Suppressor macrophage (primary cell): ENCODE measurements at regions not wholly inside any gene's neighbourhood (a gene's known extent, or its start where the extent isn't known, plus 50 kb on each side); places are given as distances from the start of the nearest gene placed in this dataset.

ENCODE experiments used
- DNase-seq, 4 experiments: peaks; one replicate each; pipeline ENCODE4 v3.0.0-alpha.2; 2020 to 2022

- no peak for DNase-seq
Measured at GRCh38 chr5:158397278-158397677, 538.3 kb upstream of the CLINT1 start.

GRCh38 chr5:158394102-158394501, 535.2 kb upstream of the CLINT1 start:
- no peak for DNase-seq

DNA sequence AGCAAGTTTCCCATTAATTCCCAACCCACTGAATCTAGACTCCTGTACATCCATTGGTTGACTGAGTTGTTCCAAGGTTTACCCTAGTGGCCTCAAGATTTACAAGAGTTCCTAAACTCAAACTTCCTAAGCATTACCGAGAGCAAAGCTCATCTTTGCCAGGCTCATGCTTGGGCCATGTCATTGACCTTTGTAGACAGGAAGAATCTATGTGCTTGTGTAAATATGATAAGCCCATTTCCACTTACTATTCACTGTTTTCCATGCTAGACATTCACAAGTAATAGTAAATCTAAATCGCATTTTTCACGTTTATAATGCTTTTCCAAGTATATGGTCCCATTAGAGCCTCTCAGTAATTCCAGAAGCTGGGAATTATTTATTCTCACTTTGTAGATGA, 534.5 kb upstream of the CLINT1 start:
- DNase-seq, result no peak

- no peak for DNase-seq
Measured at GRCh38 chr5:158392753-158393152, 533.8 kb upstream of the CLINT1 start.

DNA sequence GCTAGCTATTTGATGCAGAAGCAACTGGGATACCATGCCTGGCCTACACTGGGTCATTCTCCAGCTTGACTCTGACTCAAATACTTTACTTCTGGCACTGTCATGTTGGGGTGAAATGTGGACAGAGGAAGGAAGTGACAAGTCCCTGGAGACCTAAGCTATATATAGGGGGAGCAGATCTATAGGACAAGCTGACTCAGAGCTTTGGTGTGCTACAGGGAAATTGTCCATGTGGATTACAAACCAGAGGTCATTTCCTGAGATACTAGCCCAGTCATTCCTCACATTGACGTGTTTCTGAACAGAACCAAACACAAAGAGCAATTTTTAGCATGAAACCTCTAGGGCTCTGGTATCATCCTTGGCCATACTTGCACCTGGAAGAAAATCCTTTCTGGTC, 531.6 kb upstream of the CLINT1 start:
- DNase-seq, result peak; percentile 37 to 78 (median 49)

- DNase-seq, result no peak
Measured at GRCh38 chr5:158389786-158390185, 530.8 kb upstream of the CLINT1 start.

DNA sequence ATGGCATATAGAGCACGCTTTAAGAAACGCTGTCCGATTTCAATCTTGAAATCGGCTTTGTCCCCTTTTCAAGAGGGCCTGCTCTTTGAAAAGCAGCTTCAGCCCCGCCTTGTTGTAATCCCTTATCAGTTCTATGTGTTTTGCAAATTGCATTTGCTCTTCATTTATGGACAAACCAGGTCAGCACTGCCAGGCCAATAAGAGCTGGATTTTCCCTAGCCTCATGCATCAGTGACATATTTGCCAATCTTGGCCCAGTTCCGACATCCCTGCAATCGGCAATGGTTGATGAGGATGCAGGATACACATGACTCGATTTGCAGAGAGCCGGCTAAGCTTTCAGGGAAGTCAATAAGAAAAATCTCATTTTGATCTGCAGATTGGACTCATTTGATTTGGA, 529.1 kb upstream of the CLINT1 start:
- DNase-seq, result no peak

- no peak for DNase-seq
Measured at GRCh38 chr5:158387499-158387898, 528.6 kb upstream of the CLINT1 start.

DNA sequence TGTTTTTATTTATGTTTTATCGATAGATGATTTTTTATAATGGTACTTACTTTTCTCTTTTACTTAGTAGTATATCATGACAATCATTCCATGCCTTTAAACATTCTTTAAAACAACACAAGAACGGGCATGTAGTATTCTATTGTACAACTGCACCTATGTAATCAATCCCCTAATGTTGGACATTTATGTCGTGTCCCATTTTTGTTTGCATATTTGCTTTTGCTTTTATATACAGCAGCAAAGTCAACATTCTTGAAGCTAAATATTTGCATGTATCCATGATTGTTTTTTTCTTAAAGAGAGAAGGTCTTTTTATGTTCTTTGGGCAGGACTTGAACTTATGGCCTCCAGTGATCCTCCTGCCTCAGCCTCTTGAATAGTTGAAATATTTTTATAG, 527.0 kb upstream of the CLINT1 start:
- no peak for DNase-seq

GRCh38 chr5:158384535-158385481, 525.9 kb upstream of the CLINT1 start:
- DNase-seq, result peak; percentile 39 to 85 (median 68)

- peak; percentile 28 to 82 (median 60) for DNase-seq
Measured at GRCh38 chr5:158383486-158383885, 524.5 kb upstream of the CLINT1 start.

- DNase-seq, result peak; percentile 85 to 95 (median 91)
Measured at GRCh38 chr5:158382473-158382872, 523.5 kb upstream of the CLINT1 start.

DNA sequence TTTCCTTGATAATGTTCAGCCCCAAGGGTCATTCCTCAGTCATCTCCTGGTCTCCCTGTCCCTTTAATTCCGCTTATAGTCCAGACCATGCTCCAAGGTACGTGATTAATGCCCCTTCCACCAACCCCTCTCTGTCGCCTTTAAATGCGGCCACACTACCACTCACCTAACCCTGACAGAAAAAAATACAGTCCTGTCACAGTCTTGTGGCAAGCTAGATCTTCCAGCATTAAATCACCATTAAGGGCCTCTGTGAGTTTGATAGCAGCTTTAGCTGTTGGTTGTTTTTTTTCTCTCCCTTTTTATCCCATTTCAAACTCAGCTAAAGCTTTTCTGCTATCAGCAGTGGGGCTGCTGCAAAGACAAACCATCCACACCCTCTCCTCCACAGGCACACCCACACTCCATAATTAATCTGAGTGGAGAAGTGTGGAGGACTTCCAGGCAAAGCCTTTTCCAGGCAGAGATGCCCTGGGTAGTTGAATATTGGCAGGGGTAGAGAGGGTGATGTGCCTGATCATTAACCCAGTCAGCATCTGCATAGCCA, 522.7 kb upstream of the CLINT1 start:
- no peak for DNase-seq

GRCh38 chr5:158380661-158381060, 521.7 kb upstream of the CLINT1 start:
- peak in 1 of 4 experiments; percentile 20 for DNase-seq

DNA sequence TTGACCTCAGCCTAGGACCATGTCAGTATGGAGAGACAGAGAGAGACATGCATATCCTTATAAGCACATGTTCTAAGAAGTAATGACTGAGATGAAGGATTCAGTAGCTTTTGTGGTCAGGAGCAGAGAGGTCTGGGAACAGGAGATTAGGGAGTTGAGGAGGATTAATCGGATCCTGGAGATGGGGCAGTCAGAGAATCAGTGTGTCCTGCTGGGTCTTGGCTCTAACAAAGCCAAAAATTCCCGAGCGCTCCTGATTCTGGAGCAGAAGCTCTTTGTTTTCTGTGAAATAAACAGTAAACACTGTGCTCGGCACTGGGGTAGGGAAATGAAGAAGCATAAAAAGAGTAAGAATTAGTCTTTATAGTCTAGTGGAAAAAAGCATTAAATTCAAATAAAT, 520.0 kb upstream of the CLINT1 start:
- DNase-seq, result no peak

GRCh38 chr5:158376679-158377078, 517.7 kb upstream of the CLINT1 start:
- DNase-seq, result no peak

DNA sequence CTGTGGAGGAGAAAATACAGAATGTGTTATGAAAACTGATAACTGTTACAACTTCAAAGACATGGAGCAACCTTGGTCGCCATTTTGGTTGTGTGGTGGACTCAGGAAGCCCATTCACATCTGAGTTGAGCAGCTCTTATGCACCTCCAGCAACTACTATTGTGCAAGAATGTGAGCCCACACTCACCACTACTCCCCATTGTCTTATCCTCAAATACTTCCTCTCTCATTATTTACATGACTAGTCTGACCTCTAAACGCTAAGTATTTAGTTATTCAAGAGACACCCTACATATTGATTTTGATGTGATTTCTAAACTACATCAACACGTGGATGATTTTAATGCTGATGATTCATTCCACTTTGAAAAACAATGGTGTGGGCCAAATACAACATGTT, 516.6 kb upstream of the CLINT1 start:
- peak in 2 of 4 experiments; percentile 26 to 38 for DNase-seq

DNA sequence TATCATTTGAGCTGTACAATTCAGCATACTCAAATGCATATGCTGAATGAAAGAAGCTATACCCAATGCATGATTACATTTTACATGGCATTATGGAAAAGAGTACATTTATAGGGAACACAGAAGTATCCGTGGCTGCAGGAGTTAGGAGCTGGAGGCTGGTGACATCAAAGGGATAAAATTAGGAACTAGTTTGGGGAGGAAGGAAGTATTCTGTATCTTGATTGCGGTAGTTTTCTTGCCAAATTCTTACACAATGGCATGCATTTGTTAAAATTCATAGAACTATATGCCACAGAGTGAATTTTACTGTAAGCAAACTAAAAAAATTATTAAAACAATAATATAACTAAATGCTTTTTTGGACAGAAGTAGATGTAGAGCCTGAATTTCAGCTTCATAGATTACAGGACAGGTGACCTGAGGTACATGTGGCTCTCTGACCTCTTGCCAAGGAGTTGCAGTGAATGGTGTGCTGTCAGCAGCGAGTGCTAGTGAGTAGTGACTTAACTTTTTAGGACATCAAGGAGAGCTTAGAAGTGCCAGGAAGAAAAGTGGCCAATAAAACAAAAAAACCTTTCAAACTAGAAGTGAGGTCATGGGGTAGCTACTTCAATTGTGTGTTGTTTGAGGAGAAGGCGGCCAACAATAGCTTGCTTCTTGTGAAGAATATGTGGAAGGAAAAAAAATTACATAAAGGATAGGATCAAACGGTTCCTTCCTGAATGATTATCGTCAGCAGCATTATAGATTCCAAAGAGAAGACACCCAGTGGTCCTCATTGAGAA, 514.9 kb upstream of the CLINT1 start:
- peak; percentile 47 to 82 (median 68) for DNase-seq

DNA sequence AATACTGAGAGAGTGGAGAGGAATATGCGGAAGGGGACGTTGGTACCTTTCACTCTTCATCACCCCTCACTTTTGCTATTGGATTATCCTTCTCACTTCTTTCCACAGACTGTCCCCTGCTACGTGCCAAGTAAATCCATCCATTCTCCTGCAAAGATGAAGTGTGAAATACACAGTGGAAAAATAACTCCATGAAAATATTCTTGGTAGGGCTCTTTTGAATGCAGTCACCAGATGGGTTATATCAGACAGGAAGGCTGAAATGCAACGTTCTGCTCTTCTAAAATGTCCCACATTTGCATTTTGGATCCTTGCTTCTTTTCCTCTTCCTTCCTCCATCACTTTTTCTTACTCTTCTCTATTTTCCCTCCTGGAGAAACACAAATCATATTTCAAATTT, 510.3 kb upstream of the CLINT1 start:
- DNase-seq, result no peak

GRCh38 chr5:158368686-158369085, 509.7 kb upstream of the CLINT1 start:
- DNase-seq, result no peak

DNA sequence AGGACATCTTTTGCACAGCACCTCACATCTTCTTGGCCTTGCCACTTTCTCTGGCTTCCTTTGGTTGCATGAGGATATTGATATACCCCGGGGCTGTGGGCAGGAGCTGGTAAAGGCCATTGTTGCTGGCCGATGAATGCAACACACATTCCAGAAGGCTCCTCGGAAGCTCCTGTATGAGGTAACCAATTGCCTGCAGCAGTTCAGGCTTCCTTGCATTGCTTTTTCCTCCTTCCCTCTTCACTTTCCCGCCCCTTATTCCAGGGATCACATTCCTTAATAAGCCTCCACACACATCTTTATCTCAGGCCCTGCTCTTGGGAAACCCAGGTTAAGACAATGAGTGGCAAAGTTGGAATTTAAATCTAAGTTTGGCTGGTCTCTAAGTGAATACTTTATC, 505.4 kb upstream of the CLINT1 start:
- DNase-seq, result no peak

- DNase-seq, result peak in 1 of 4 experiments; percentile 1
Measured at GRCh38 chr5:158354958-158355357, 496.0 kb upstream of the CLINT1 start.

DNA sequence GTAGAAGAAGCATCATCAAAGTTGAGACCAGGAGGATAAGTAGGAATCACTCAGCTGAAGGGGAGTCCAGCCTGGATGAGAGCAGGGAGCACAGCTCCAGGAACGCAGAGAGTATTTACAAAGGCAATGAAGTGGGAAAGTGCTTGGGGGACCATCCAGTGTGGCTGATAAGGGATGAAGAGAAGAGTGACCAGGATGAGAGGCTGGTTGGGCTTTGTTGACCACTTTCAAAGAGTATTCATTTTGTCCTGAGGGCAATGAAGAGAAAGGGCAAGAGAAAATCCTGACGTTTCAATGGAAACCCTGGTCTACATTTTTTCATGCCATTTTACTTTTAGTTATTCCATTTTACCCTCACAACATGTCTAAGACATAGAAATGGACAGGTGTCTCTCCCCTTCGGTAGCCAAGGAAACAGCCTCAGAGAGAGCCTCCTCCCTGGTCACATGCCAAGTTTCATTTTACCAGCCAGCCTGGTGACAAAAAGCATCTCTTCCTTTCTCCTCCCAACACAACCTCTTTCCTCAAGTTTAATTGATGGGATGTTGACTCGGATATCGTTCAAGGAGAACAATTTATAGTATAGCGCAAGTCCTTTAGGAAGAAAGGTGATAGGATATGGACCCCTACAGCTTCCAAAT, 492.7 kb upstream of the CLINT1 start:
- no peak for DNase-seq
